ENCODE measurements at regions not wholly inside any gene's neighbourhood (a gene's known extent, or its start where the extent isn't known, plus 50 kb on each side); places are given as distances from the start of the nearest gene placed in this dataset.

GRCh38 chr20:56752274-56752673 lies 123.2 kb downstream of the TFAP2C start:
- no peak for TF ChIP-seq POLR2AphosphoS5 (IDR thresholded peaks at IDR 0.05; ENCODE audit: borderline replicate concordance, low read depth, low read length)
- no peak for TF ChIP-seq EZH2 (IDR thresholded peaks at IDR 0.05)
